Ishikawa (cell line): ENCODE measurements at regions not wholly inside any gene's neighbourhood (a gene's known extent, or its start where the extent isn't known, plus 50 kb on each side); places are given as distances from the start of the nearest gene placed in this dataset.

ENCODE experiments used
- CEBPB ChIP-seq: IDR thresholded peaks from 2 replicates; pipeline ENCODE4 v1.6.1; 2012
- CREB1 ChIP-seq: IDR thresholded peaks from 2 replicates; pipeline ENCODE4 v1.6.1; 2012; ENCODE audit warnings: low read depth
- EGR1 ChIP-seq: IDR thresholded peaks from 2 replicates; pipeline ENCODE4 v1.6.1; 2012
- EP300 ChIP-seq: IDR thresholded peaks from 2 replicates; pipeline ENCODE4 v1.6.1; 2012; ENCODE audit warnings: borderline replicate concordance
- FOXM1 ChIP-seq: IDR thresholded peaks from 2 replicates; pipeline ENCODE4 v1.6.1; 2012; ENCODE audit warnings: low read depth, borderline replicate concordance
- MAX ChIP-seq: IDR thresholded peaks from 2 replicates; pipeline ENCODE4 v1.6.1; 2012
- RAD21 ChIP-seq: IDR thresholded peaks from 2 replicates; pipeline ENCODE4 v1.6.1; 2012; ENCODE audit warnings: low read depth
- TAF1 ChIP-seq: IDR thresholded peaks from 2 replicates; pipeline ENCODE4 v1.6.1; 2012; ENCODE audit warnings: low read depth, mild to moderate bottlenecking
- TCF12 ChIP-seq: IDR thresholded peaks from 2 replicates; pipeline ENCODE4 v1.6.1; 2012; ENCODE audit warnings: low read depth
- TEAD4 ChIP-seq: IDR thresholded peaks from 2 replicates; pipeline ENCODE4 v1.6.1; 2012
- YY1 ChIP-seq: IDR thresholded peaks from 2 replicates; pipeline ENCODE4 v1.6.1; 2012; ENCODE audit warnings: low read depth
- ZBTB7A ChIP-seq: IDR thresholded peaks from 2 replicates; pipeline ENCODE4 v1.6.1; 2012; ENCODE audit warnings: low read depth
- TF ChIP-seq, protein P1 (sequence below): IDR thresholded peaks from 2 replicates; pipeline ENCODE4 v1.6.1; 2012; ENCODE audit warnings: low read depth, mild to moderate bottlenecking

- TF ChIP-seq EP300 (no peak), TAF1 (no peak), CREB1 (no peak), EGR1 (no peak), MAX (no peak), RAD21 (no peak), CEBPB (no peak), TCF12 (no peak), YY1 (no peak), ZBTB7A (no peak), FOXM1 (no peak), TEAD4 (no peak)
- TF ChIP-seq, protein P1, sequence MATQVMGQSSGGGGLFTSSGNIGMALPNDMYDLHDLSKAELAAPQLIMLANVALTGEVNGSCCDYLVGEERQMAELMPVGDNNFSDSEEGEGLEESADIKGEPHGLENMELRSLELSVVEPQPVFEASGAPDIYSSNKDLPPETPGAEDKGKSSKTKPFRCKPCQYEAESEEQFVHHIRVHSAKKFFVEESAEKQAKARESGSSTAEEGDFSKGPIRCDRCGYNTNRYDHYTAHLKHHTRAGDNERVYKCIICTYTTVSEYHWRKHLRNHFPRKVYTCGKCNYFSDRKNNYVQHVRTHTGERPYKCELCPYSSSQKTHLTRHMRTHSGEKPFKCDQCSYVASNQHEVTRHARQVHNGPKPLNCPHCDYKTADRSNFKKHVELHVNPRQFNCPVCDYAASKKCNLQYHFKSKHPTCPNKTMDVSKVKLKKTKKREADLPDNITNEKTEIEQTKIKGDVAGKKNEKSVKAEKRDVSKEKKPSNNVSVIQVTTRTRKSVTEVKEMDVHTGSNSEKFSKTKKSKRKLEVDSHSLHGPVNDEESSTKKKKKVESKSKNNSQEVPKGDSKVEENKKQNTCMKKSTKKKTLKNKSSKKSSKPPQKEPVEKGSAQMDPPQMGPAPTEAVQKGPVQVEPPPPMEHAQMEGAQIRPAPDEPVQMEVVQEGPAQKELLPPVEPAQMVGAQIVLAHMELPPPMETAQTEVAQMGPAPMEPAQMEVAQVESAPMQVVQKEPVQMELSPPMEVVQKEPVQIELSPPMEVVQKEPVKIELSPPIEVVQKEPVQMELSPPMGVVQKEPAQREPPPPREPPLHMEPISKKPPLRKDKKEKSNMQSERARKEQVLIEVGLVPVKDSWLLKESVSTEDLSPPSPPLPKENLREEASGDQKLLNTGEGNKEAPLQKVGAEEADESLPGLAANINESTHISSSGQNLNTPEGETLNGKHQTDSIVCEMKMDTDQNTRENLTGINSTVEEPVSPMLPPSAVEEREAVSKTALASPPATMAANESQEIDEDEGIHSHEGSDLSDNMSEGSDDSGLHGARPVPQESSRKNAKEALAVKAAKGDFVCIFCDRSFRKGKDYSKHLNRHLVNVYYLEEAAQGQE = no peak
Measured at GRCh38 chr1:193884848-193885558, 698.6 kb upstream of the B3GALT2 start.
